ENCODE measurements at regions not wholly inside any gene's neighbourhood (a gene's known extent, or its start where the extent isn't known, plus 50 kb on each side); places are given as distances from the start of the nearest gene placed in this dataset.

- Mint-ChIP-seq H3K27me3 (ENCODE audit: unreplicated experiment) (no peaks in the 10 kb centered on the region), H3K4me3 (ENCODE audit: unreplicated experiment) (no peak overlapping the region), H3K36me3 (ENCODE audit: low read depth, unreplicated experiment) (no peaks in the 10 kb centered on the region), H3K27ac (ENCODE audit: unreplicated experiment) (no peak overlapping the region), H3K4me1 (ENCODE audit: unreplicated experiment) (no peaks in the 10 kb centered on the region), H3K9me3 (ENCODE audit: unreplicated experiment) (no peaks in the 10 kb centered on the region)
- no peak for TF ChIP-seq CTCF (IDR thresholded peaks at IDR 0.05; ENCODE audit: unreplicated experiment)
- no peak for DNase-seq (ENCODE audit: low spot score)
Observed at GRCh38 chr2:18752667-18753422, 163.5 kb upstream of the NT5C1B start.

- Mint-ChIP-seq H3K9me3 (ENCODE audit: unreplicated experiment) (no peaks in the 10 kb centered on the region), H3K27ac (ENCODE audit: unreplicated experiment) (no peak overlapping the region), H3K36me3 (ENCODE audit: low read depth, unreplicated experiment) (no peaks in the 10 kb centered on the region), H3K4me1 (ENCODE audit: unreplicated experiment) (no peaks in the 10 kb centered on the region), H3K4me3 (ENCODE audit: unreplicated experiment) (no peak overlapping the region), H3K27me3 (ENCODE audit: unreplicated experiment) (no peaks in the 10 kb centered on the region)
- no peak for TF ChIP-seq CTCF (IDR thresholded peaks at IDR 0.05; ENCODE audit: unreplicated experiment)
- no peak for DNase-seq (ENCODE audit: low spot score)
Observed at GRCh38 chr2:18752022-18752493, 162.7 kb upstream of the NT5C1B start.

- no peak overlapping the region for H3K4me3 Mint-ChIP-seq (ENCODE audit: unreplicated experiment)
- no peak for DNase-seq (ENCODE audit: low spot score)
- no peaks in the 10 kb centered on the region for H3K9me3 Mint-ChIP-seq (ENCODE audit: unreplicated experiment)
- TF ChIP-seq CTCF (IDR thresholded peaks at IDR 0.05; ENCODE audit: unreplicated experiment): no peak
- H3K27me3 Mint-ChIP-seq (ENCODE audit: unreplicated experiment): no peaks in the 10 kb centered on the region
- no peaks in the 10 kb centered on the region for H3K4me1 Mint-ChIP-seq (ENCODE audit: unreplicated experiment)
- H3K36me3 Mint-ChIP-seq (ENCODE audit: low read depth, unreplicated experiment): no peaks in the 10 kb centered on the region
- no peak overlapping the region for H3K27ac Mint-ChIP-seq (ENCODE audit: unreplicated experiment)
Observed at GRCh38 chr2:18750672-18751554, 161.5 kb upstream of the NT5C1B start.

- H3K27me3 Mint-ChIP-seq (ENCODE audit: unreplicated experiment): no peaks in the 10 kb centered on the region
- H3K4me1 Mint-ChIP-seq (ENCODE audit: unreplicated experiment): no peaks in the 10 kb centered on the region
- H3K36me3 Mint-ChIP-seq (ENCODE audit: low read depth, unreplicated experiment): no peaks in the 10 kb centered on the region
- no peaks in the 10 kb centered on the region for H3K9me3 Mint-ChIP-seq (ENCODE audit: unreplicated experiment)
- no peak overlapping the region for H3K27ac Mint-ChIP-seq (ENCODE audit: unreplicated experiment)
- peak; percentile 86 for TF ChIP-seq CTCF (IDR thresholded peaks at IDR 0.05; ENCODE audit: unreplicated experiment)
- DNase-seq (ENCODE audit: low spot score): peak; percentile 61
- no peak overlapping the region for H3K4me3 Mint-ChIP-seq (ENCODE audit: unreplicated experiment)
Observed at GRCh38 chr2:18749912-18750526, 160.7 kb upstream of the NT5C1B start.
